Embryonic facial prominence (tissue), 1 donor: ENCODE measurements at regions not wholly inside any gene's neighbourhood (a gene's known extent, or its start where the extent isn't known, plus 50 kb on each side); places are given as distances from the start of the nearest gene placed in this dataset.

Experiments used
- DNase-seq: peaks from one replicate; pipeline ENCODE4 v3.0.0-alpha.2; 2016; ENCODE audit errors: extremely low spot score

DNA sequence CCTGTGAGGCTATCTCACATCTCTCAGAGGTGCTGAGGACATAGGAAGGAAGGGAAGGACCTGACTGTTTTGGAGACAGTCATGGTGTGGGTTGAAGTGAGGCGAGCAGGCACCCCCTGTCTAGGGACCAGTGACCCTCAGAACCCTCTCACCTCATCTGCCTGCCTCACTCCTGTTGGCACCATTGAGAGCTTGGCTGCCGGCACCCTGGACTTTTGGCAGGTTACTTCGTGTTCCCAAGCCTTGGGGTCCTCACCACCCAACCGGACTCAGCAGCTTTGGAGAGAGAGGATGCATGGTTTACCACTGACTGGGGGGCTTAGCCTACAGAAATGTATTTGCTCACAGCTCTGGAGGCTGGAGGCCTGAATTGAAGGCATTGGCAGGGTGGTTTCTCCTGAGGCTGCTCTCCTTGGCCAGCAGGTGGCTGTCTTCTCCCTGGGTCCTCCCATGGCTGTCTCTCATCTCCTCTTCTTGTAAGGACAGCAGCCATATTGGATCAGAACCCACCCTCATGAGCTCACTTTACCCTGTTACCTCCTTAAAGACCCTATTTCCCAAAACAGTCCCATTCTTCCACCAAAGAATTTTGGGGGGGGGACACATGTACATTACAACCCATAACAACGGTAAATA, 142.0 kb downstream of the TSN start:
- no peak for DNase-seq

GRCh38 chr2:121898483-121898882, 143.0 kb downstream of the TSN start:
- DNase-seq, result no peak

- no peak for DNase-seq
Measured at GRCh38 chr2:121900391-121900790, 144.9 kb downstream of the TSN start.

GRCh38 chr2:121902171-121902591, 146.7 kb downstream of the TSN start:
- no peak for DNase-seq

DNA sequence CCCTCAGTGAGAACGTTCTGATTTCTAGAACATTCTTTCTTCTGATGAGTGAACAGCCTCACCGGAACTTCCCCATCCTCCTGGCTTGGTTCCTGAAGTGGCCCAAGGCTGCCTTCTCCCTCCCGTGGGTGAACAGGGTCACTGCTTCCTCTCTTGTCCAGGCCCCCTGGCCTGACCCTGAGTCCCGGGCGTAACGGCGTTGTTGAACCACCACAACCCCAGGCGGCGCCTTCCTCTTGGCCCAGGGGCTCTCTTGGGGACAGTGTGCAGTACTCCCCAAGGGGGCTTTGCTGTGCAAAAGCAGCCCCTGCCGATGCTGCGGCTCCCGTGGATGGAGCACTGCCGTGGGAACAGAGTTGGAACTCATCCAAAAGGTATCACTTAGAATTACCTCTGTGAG, 147.2 kb downstream of the TSN start:
- no peak for DNase-seq

DNA sequence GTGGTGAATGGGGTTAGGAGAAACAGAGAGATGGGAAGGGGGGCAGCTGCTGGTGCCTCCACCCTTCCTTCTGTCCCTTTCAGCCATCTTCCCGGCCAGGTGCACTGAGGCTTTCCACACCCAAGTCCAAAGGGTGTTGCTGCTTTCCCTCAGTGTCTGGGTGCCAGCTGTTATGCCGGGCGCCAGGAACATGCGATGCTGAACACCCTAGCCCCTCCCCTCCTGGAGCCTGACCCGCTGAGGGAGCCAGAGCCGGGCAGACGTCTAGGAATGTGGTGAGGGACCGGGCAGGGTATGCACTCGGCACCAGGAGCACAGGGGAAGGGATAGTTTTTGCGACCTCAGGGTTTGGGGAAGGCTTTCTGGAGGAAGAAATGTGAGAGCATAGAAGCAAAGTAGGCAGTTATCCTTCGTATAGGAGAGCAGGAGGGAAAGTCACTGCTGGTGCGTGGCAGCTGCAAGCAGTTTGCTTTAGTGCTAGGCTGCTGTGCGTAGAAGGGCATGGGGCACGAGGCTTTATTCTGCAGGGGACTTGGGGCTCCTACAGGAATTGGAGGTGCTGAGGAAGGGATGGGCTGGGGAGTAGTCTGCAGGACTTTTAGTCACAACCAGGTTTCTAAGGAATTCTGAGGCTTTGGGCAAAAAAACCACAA, 147.7 kb downstream of the TSN start:
- DNase-seq, result no peak

DNA sequence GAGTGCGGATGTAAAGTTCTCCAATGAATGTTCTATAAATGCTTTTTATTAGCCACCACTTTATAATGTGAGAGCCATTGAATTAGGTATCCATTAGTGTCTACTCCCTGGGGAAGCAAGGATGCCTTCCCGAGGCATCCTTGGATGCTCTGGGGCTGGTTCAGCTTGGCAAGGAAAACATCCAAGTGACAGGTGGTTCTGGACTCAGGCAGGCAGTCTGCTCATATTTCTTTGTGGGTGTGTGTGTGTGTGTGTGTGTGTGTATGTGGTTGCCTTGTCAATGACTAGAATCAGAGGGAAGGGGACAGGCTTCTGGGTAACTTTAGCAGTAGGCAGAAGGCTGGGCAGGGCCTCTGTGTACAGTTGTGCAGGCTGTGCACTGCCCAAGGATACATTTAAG, 149.2 kb downstream of the TSN start:
- no peak for DNase-seq

- no peak for DNase-seq
Measured at GRCh38 chr2:121905201-121905600, 149.8 kb downstream of the TSN start.

- no peak for DNase-seq
Measured at GRCh38 chr2:121906170-121906569, 150.7 kb downstream of the TSN start.

DNA sequence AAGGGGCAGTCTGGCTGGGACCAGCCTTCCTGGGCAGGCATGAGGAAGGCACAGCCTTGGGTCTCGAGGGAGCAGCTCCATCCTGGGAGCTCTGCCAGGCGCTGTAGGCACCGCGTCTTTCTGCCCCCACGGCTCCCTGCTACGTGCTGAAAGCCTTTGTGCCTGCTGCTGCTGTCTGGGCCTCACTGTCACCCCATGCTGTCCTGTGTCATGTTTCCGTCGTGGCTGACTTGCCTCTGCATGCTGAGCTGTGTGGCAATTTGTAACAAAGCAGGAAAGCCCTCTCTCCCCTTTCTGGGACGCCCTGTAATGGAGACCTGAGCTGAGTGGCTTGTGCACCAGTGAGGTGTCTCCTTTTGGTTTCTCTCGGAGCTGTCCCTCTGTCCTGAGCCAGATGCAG, 152.5 kb downstream of the TSN start:
- no peak for DNase-seq

- DNase-seq, result no peak
Measured at GRCh38 chr2:121910139-121910538, 154.7 kb downstream of the TSN start.

DNA sequence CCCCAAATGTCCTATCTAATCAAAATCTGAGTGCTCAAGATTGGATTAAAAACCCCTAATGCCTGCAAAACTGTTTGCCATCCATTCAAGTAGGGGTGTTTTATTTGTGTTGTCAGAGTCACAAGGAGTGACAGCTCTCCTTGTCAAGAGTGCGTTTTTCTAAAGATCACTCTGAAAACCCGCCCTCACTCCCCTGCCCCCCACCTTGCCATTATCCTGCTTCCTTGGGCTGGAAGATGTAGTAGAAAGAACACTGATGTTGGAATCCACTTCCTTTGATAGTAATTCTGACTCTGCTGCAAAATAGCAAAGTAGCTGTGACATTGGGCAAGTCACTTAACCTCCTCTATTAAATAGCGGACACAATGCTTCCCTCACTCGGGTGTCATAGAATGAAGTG, 155.6 kb downstream of the TSN start:
- no peak for DNase-seq

GRCh38 chr2:121917143-121917542, 161.7 kb downstream of the TSN start:
- no peak for DNase-seq

GRCh38 chr2:121918231-121918630, 162.8 kb downstream of the TSN start:
- no peak for DNase-seq

- DNase-seq, result no peak
Measured at GRCh38 chr2:121919803-121920202, 164.4 kb downstream of the TSN start.

DNA sequence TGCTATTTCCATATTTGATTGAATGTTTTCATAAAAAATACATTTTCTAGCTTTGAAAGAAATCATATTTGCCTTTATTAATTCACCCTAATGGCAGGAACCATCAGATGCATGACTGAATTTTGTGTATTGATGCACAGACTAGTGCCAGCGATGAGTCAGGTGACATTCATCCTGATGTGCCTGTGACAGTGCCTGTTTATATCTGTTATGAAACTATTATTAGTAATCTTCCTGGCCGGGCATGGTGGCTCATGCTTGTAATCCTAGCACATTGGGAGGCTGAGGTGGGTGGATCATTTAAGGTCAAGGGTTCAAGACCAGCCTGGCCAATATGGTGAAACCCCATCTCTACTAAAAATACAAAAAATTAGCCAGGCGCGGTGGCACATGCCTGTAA, 170.0 kb downstream of the TSN start:
- DNase-seq, result no peak

- no peak for DNase-seq
Measured at GRCh38 chr2:121943285-121943684, 187.8 kb downstream of the TSN start.

- peak; percentile 40 for DNase-seq
Measured at GRCh38 chr2:121944072-121944831, 188.8 kb downstream of the TSN start.

DNA sequence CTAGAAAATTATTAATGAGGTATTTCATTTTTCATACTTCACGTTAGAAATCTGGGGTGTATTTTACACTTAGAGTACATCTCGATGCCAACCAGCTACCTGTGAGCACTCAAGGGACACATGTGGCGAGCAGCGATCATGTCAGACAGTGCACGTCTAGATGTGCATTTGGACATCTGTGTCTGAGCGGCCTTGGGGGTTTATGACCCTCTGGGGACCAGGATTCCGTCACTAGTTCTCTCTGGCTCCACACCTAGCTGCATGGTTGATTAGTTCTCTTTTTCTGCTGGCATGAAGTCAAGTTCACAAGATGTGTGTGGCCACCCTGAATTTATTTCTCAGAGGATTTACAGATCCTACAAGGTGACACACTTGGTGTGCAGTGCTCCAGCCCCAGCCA, 192.2 kb downstream of the TSN start:
- DNase-seq, result no peak

DNA sequence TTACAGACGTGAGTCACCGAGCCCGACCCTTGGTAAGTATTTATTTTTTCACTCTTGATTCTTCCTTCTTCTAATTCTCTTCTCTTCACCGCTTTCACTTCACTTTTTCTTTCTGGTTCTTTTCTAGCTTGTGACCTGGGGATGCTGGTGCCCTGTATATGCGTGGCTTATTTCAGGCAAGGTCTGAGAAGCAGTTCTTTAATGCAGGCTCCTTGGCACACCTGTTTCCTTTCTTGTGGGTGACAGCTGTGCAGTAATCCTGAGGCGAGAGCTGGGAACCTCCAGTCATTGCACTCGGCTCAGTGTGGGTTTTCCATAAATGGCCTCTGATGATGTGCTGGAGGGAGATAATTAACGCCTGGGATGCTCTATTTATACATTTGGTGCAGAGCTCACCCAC, 193.8 kb downstream of the TSN start:
- DNase-seq, result no peak

- DNase-seq, result no peak
Measured at GRCh38 chr2:121955426-121955825, 200.0 kb downstream of the TSN start.

DNA sequence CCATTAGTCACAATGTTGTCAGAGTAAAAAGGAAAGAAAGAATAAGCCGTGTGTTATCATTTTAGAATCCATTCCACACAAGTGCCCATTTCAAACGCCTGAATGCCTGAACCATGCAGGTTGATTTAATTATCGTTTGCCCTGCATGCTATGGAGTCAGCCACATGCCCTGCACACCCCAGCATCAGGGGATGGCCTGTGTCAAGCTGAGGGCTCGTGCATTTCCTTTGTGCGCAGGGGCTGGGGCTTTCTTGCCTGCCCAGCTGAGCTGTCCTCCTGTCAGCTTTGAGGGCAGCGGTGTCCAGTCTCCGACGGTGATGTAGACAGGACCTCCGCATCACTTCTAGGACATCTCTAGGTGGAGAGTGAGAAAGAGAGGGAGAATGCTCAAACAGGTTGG, 200.4 kb downstream of the TSN start:
- DNase-seq, result no peak

DNA sequence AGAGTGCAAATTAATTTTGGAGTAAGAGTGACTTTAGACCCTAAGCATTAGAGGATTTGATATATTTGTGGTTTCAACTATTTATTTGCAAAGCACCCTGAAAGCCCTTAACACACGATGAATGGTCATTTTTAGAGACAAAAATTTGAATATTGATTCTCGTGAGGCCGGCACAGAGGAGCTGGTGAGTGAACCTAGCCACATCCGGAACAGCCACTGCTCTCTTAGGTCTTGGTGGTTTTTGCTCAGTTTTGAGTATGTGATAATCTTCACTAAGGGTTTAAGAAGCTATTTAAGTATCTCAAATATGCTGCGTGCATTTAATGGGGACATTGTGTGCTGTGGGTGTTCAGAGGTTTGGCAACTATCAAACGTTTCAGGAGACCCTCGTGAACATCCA, 204.8 kb downstream of the TSN start:
- no peak for DNase-seq
